ENCODE measurements at regions not wholly inside any gene's neighbourhood (a gene's known extent, or its start where the extent isn't known, plus 50 kb on each side); places are given as distances from the start of the nearest gene placed in this dataset.

- TF ChIP-seq, protein P1, sequence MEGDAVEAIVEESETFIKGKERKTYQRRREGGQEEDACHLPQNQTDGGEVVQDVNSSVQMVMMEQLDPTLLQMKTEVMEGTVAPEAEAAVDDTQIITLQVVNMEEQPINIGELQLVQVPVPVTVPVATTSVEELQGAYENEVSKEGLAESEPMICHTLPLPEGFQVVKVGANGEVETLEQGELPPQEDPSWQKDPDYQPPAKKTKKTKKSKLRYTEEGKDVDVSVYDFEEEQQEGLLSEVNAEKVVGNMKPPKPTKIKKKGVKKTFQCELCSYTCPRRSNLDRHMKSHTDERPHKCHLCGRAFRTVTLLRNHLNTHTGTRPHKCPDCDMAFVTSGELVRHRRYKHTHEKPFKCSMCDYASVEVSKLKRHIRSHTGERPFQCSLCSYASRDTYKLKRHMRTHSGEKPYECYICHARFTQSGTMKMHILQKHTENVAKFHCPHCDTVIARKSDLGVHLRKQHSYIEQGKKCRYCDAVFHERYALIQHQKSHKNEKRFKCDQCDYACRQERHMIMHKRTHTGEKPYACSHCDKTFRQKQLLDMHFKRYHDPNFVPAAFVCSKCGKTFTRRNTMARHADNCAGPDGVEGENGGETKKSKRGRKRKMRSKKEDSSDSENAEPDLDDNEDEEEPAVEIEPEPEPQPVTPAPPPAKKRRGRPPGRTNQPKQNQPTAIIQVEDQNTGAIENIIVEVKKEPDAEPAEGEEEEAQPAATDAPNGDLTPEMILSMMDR (IDR thresholded peaks at IDR 0.05; ENCODE audit: unreplicated experiment): no peak
- H3K27me3 Mint-ChIP-seq (ENCODE audit: unreplicated experiment): no peaks in the 10 kb centered on the region
These were observed 1576.0 kb upstream of the DDX18 start for GRCh38 chr2:116238511-116238910.

GRCh38 chr2:116250376-116250775 lies 1564.1 kb upstream of the DDX18 start:
- Mint-ChIP-seq H3K4me1 (ENCODE audit: unreplicated experiment) (no peaks in the 10 kb centered on the region), H3K27me3 (ENCODE audit: unreplicated experiment) (peaks cover 3% of the 10 kb centered on the region), H3K4me3 (ENCODE audit: unreplicated experiment) (no peak overlapping the region), H3K36me3 (ENCODE audit: low read depth, unreplicated experiment) (peaks cover 3% of the 10 kb centered on the region), H3K27ac (ENCODE audit: unreplicated experiment) (no peak overlapping the region), H3K9me3 (ENCODE audit: unreplicated experiment) (peaks cover 17% of the 10 kb centered on the region)
- no peak for DNase-seq (ENCODE audit: low spot score)
- TF ChIP-seq, protein P1 (IDR thresholded peaks at IDR 0.05; ENCODE audit: unreplicated experiment): no peak

More at GRCh38 chr2:116238511-116238910, 1576.0 kb upstream of the DDX18 start:
- Mint-ChIP-seq H3K4me1 (ENCODE audit: unreplicated experiment) (no peaks in the 10 kb centered on the region), H3K9me3 (ENCODE audit: unreplicated experiment) (no peaks in the 10 kb centered on the region), H3K36me3 (ENCODE audit: low read depth, unreplicated experiment) (no peaks in the 10 kb centered on the region), H3K27ac (ENCODE audit: unreplicated experiment) (no peak overlapping the region), H3K4me3 (ENCODE audit: unreplicated experiment) (no peak overlapping the region)
- DNase-seq (ENCODE audit: low spot score): no peak

GRCh38 chr2:116264872-116265271 lies 1549.6 kb upstream of the DDX18 start:
- Mint-ChIP-seq H3K27me3 (ENCODE audit: unreplicated experiment) (no peaks in the 10 kb centered on the region), H3K36me3 (ENCODE audit: low read depth, unreplicated experiment) (peaks cover 3% of the 10 kb centered on the region), H3K9me3 (ENCODE audit: unreplicated experiment) (peaks cover 5% of the 10 kb centered on the region), H3K27ac (ENCODE audit: unreplicated experiment) (no peak overlapping the region), H3K4me1 (ENCODE audit: unreplicated experiment) (no peaks in the 10 kb centered on the region), H3K4me3 (ENCODE audit: unreplicated experiment) (no peak overlapping the region)
- TF ChIP-seq, protein P1 (IDR thresholded peaks at IDR 0.05; ENCODE audit: unreplicated experiment): no peak
- DNase-seq (ENCODE audit: low spot score): no peak

GRCh38 chr2:116269040-116269439 lies 1545.5 kb upstream of the DDX18 start:
- H3K36me3 Mint-ChIP-seq (ENCODE audit: low read depth, unreplicated experiment): no peaks in the 10 kb centered on the region
- TF ChIP-seq, protein P1 (IDR thresholded peaks at IDR 0.05; ENCODE audit: unreplicated experiment): no peak
- H3K27me3 Mint-ChIP-seq (ENCODE audit: unreplicated experiment): no peaks in the 10 kb centered on the region
- no peaks in the 10 kb centered on the region for H3K9me3 Mint-ChIP-seq (ENCODE audit: unreplicated experiment)
- no peaks in the 10 kb centered on the region for H3K4me1 Mint-ChIP-seq (ENCODE audit: unreplicated experiment)
- H3K4me3 Mint-ChIP-seq (ENCODE audit: unreplicated experiment): no peak overlapping the region
- no peak overlapping the region for H3K27ac Mint-ChIP-seq (ENCODE audit: unreplicated experiment)
- DNase-seq (ENCODE audit: low spot score): no peak

- Mint-ChIP-seq H3K4me3 (ENCODE audit: unreplicated experiment) (no peak overlapping the region), H3K9me3 (ENCODE audit: unreplicated experiment) (no peaks in the 10 kb centered on the region), H3K4me1 (ENCODE audit: unreplicated experiment) (peaks cover 5% of the 10 kb centered on the region), H3K36me3 (ENCODE audit: low read depth, unreplicated experiment) (no peaks in the 10 kb centered on the region), H3K27ac (ENCODE audit: unreplicated experiment) (no peak overlapping the region), H3K27me3 (ENCODE audit: unreplicated experiment) (no peaks in the 10 kb centered on the region)
- DNase-seq (ENCODE audit: low spot score): no peak
- TF ChIP-seq, protein P1 (IDR thresholded peaks at IDR 0.05; ENCODE audit: unreplicated experiment): no peak
These were observed 1510.2 kb upstream of the DDX18 start for GRCh38 chr2:116304328-116304727.

Measured in endothelial cell (in vitro differentiated cells).